ENCODE measurements at regions not wholly inside any gene's neighbourhood (a gene's known extent, or its start where the extent isn't known, plus 50 kb on each side); places are given as distances from the start of the nearest gene placed in this dataset.
"Not testable (repeated sequence)": the region's sequence is repeated elsewhere in the genome, so short reads cannot be mapped to it uniquely, and the experiment has no call there.

GRCh38 chr5:1653698-1654651 lies 130.2 kb upstream of the LPCAT1 start:
- not testable (repeated sequence) for TF ChIP-seq CTCF (conservative IDR thresholded peaks at IDR 0.05 in 1 of 2, IDR thresholded peaks at IDR 0.05 in 1 of 2; ENCODE audit: low read depth in 1 of 2, low read length in 2 of 2); EZH2 (IDR thresholded peaks at IDR 0.05; ENCODE audit: low read length, missing control alignments)

Measured in fibroblast of lung (primary cell).